SK-MEL-5 (cell line): ENCODE measurements at regions not wholly inside any gene's neighbourhood (a gene's known extent, or its start where the extent isn't known, plus 50 kb on each side); places are given as distances from the start of the nearest gene placed in this dataset.

ENCODE experiments used
- DNase-seq: peaks from one replicate; pipeline ENCODE4 v3.0.0-alpha.2; 2016; ENCODE audit warnings: low read depth, low spot score
- in situ Hi-C: cut with HindIII; loops from 2 replicates; pipeline ENCODE4 v1.10.0; 2016; ENCODE audit warnings: low sequenced_read_pairs, high pct_unique_total_duplicates, low pct_unique_long_range_greater_than_20kb
- small RNA-seq, 2 experiments: library from RNA; depleted of rRNA; stranded (forward); fragments of <200 nt; gene quantifications; one replicate each; pipeline ENCODE3, GENCODE V24; 2014

- in situ Hi-C loops: loop anchor here (10.0 kb wide), 1 partner anchor 67 kb away; the partner anchor contains the start of gene TRABD2B
Observed at GRCh38 chr1:48061162-48062136, 64.3 kb upstream of the TRABD2B start.

GRCh38 chr1:48059289-48059688 is 62.1 kb upstream of the TRABD2B start:
- in situ Hi-C loops: no loop called here
- DNase-seq: no peak

More at GRCh38 chr1:48061162-48062136, 64.3 kb upstream of the TRABD2B start:
- DNase-seq: peak; percentile 76

DNA sequence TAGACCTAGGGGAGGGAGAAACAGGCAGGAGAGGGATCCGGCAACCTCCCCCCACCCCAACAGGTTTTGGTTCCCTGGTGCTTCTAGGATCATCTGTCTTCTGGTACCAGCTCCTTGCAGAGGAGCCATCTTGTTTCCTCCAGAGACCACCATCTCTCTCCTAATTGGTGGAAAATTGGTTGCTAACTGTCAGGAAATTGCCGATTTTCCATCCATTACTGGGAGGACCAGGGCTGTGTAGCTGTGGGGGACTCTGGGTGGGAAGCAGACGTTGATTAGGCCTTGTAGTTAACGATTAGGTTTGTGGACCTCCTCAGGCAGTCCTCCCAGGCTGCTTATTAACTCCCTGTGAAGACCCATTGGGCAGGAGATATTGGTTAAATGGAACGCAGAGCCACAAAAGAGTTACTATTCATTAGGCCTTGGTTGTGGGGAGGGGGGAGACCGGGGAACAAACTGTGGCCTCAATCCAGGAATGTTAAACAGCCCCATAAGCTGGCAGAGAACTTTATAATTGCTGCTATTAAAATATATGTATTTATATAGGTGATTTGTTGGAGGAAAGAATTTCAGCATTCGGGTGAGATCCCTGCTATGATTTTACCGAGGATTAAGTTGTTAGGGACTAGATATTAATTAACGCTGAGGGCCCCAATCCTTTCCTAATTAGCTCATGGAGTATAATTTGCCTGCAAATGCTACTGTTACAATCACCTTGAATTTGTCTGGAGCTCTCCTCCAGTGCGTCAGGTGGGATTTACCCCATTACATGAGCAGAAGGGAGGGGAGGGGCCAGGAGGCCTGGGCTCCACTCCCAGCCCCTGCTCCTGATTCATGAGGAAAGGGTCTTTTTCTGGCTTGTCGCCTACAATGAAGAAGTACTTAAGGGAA is 61.2 kb upstream of the TRABD2B start:
- in situ Hi-C loops: no loop called here

GRCh38 chr1:48057249-48057648 is 60.1 kb upstream of the TRABD2B start:
- in situ Hi-C loops: no loop called here
- no peak for DNase-seq

More for the DNA sequence above, 61.2 kb upstream of the TRABD2B start:
- DNase-seq: no peak

DNA sequence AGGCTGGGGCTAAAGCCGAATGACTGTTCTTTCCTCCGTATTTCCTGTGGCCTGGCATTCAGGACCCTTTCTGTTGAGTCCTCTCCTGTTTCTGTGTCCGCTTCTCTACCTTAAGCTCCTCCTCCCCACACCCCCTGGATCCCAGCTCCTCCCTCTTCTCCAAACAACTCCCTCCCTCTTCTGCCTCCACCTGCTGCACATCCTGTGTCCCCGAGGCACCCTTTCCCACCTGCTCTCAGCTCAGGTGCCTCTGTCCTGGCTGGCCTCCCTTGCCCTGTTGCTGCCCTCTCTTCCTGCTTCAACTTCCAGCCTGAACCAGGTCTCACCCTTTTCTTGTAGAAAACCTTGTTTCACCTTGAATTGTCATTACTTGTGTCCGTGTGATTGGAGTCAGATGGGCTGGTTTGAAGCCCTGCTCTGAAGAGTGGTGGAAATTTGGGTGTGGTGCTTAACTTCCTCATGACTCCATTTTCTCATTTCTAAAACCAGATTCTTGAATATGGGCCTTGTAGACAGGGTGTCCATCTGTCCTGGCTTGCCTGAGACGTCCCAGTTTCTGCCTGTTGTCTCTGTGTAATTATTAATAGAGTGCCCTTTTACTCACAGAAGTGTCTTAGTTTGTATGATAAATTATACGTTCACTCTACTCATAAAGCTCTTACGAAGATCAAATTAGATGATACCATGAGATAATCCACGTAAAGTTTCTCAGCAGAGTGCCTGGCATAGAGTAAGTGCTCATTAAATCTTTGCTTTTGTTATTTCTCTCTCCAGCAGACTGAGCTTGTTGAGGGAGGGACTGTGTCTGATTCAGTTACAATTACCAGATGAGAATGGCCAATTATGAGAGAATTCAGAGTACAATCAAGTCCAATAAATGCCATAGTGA is 58.9 kb upstream of the TRABD2B start:
- in situ Hi-C loops: no loop called here
- DNase-seq: no peak

- in situ Hi-C loops: no loop called here
- DNase-seq: no peak
Observed at GRCh38 chr1:48054232-48054631, 57.0 kb upstream of the TRABD2B start.

- no peak for DNase-seq
- in situ Hi-C loops: no loop called here
Observed at GRCh38 chr1:48052923-48053291, 55.7 kb upstream of the TRABD2B start.

GRCh38 chr1:48051466-48052126 is 54.4 kb upstream of the TRABD2B start:
- no peak for DNase-seq
- in situ Hi-C loops: no loop called here

GRCh38 chr1:48049823-48050535 is 52.8 kb upstream of the TRABD2B start:
- no peak for DNase-seq
- in situ Hi-C loops: no loop called here

DNA sequence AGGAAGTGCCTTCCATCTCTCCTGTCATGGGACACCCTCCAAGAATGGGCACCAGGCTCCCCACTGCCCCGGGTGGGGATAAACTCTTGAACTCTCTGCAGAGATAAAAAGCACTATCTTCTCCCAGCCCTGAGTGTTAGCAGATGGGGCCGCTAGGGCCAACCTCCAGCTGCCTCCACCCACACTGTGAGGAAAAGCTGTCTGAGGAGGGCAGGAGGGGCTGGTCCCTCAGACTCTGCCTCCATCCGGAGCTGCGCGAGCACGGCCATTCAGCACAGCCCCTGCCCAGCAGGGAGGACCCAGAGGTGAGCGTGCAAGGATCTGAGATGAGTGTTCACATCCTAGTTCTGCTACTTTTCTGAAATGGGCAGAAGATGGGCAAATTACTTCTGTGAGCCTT is 51.8 kb upstream of the TRABD2B start:
- in situ Hi-C loops: no loop called here
- DNase-seq: no peak

- in situ Hi-C loops: no loop called here
- DNase-seq: peak; percentile 47
Observed at GRCh38 chr1:48048064-48048463, 50.9 kb upstream of the TRABD2B start.

- DNase-seq: peak; percentile 72
- in situ Hi-C loops: no loop called here
Observed at GRCh38 chr1:48047116-48047515, 49.9 kb upstream of the TRABD2B start.

Small RNA genes lying in the stretch of these regions (small RNA-seq; reads per million reads assigned to genes)
- 0 reads per million in 2 experiments for gene CYP46A4P
